Ectodermal cell (in vitro differentiated cells): ENCODE measurements at regions not wholly inside any gene's neighbourhood (a gene's known extent, or its start where the extent isn't known, plus 50 kb on each side); places are given as distances from the start of the nearest gene placed in this dataset.

Experiments used
- H3K27ac ChIP-seq: 2 replicates; pipeline ENCODE4 v1.7.0; 2013; ENCODE audit warnings: mild to moderate bottlenecking, low read depth, low read length; ENCODE audit not compliant: insufficient read depth, poor library complexity, severe bottlenecking
- H3K27me3 ChIP-seq: 2 replicates; pipeline ENCODE4 v1.7.0; 2013; ENCODE audit warnings: mild to moderate bottlenecking, low read length; ENCODE audit not compliant: insufficient read depth, control insufficient read depth, poor library complexity, severe bottlenecking
- H3K36me3 ChIP-seq: one replicate; pipeline ENCODE4 v1.7.0; 2013; ENCODE audit warnings: low read length; ENCODE audit not compliant: control insufficient read depth, insufficient read depth
- H3K4me1 ChIP-seq: one replicate; pipeline ENCODE4 v1.7.0; 2013; ENCODE audit warnings: low read length; ENCODE audit not compliant: control insufficient read depth, insufficient read depth
- H3K4me3 ChIP-seq: 2 replicates; pipeline ENCODE4 v1.7.0; 2013; ENCODE audit warnings: low read depth, low read length, control low read depth; ENCODE audit not compliant: insufficient read depth
- H3K9me3 ChIP-seq: 2 replicates; pipeline ENCODE4 v1.7.0; 2013; ENCODE audit warnings: mild to moderate bottlenecking, low read length, moderate library complexity; ENCODE audit not compliant: control insufficient read depth
- WGBS, 2 experiments: methylation state at CpG; one replicate each; pipeline ENCODE4 v1.1.7; 2013; ENCODE audit warnings: missing lambda C conversion rate in 2 of 2; 5-methylcytosine and 5-hydroxymethylcytosine counted together

DNA sequence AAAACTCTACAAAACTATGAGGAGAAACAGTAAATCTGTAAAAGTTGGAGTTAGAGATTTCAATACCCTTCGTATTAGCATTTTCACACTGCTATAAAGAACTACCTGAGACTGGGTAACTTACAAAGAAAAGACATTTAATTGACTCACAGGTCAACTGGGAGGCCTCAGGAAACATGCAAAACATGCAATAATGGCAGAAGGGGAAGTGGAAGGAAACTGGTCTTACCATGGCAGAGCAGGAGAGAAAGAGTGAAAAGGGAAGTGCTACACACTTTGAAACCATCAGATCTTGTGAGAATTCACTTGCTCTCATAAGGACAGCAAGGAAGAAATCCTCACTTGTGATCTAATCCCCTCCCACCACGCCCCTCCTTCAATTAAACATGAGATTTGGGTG is 949.9 kb downstream of the TECRL start:
- WGBS, 2 experiments: 88 to 100% methylated on average over 1 to 2 of the region's 2 CpGs
- Histone ChIP-seq H3K27ac (no peak overlapping the region), H3K36me3 (no peaks in the 10 kb centered on the region), H3K4me3 (no peak overlapping the region), H3K27me3 (no peaks in the 10 kb centered on the region), H3K9me3 (no peaks in the 10 kb centered on the region), H3K4me1 (no peaks in the 10 kb centered on the region)

DNA sequence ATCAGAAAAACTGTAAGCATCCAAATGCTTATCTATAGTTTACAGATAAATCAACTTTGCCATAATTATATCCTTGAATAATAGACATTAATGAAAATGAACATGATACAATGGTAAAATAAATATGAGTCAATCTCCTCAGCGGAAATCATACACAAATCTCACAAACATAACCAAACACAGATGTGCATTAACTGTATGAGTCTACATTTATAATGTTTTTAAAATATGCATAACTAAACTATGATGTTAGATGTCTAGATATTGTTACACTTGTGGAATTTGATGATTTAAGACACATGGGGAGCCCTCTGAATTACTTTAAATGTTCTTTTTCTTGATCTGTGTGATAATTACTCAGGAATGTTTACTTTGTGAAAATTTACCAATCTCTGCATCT is 951.2 kb downstream of the TECRL start:
- H3K27ac ChIP-seq: no peak overlapping the region
- H3K36me3 ChIP-seq: no peaks in the 10 kb centered on the region
- no peak overlapping the region for H3K4me3 ChIP-seq
- WGBS, 2 experiments: no CpG with 5 or more reads among the region's 1 CpG
- no peaks in the 10 kb centered on the region for H3K9me3 ChIP-seq
- H3K4me1 ChIP-seq: no peaks in the 10 kb centered on the region
- H3K27me3 ChIP-seq: no peaks in the 10 kb centered on the region

- Histone ChIP-seq H3K4me3 (no peak overlapping the region), H3K4me1 (no peaks in the 10 kb centered on the region), H3K9me3 (no peaks in the 10 kb centered on the region), H3K27me3 (no peaks in the 10 kb centered on the region), H3K36me3 (no peaks in the 10 kb centered on the region), H3K27ac (no peak overlapping the region)
These were observed 969.0 kb downstream of the TECRL start for GRCh38 chr4:63440236-63440635.

GRCh38 chr4:63430105-63430504 is 979.1 kb downstream of the TECRL start:
- H3K27ac ChIP-seq: no peak overlapping the region
- no peaks in the 10 kb centered on the region for H3K36me3 ChIP-seq
- H3K9me3 ChIP-seq: no peaks in the 10 kb centered on the region
- no peaks in the 10 kb centered on the region for H3K4me1 ChIP-seq
- no peaks in the 10 kb centered on the region for H3K27me3 ChIP-seq
- H3K4me3 ChIP-seq: no peak overlapping the region
- WGBS, 2 experiments: 80% methylated on average over 1 of the region's 1 CpG; no CpG with 5 or more reads in 1 of the 2 experiments

- Histone ChIP-seq H3K4me3 (no peak overlapping the region), H3K27ac (no peak overlapping the region), H3K27me3 (no peaks in the 10 kb centered on the region), H3K9me3 (no peaks in the 10 kb centered on the region), H3K4me1 (no peaks in the 10 kb centered on the region), H3K36me3 (no peaks in the 10 kb centered on the region)
- 91 to 96% methylated on average over 3 to 4 of the region's 4 CpGs for WGBS, 2 experiments
These were observed 1013.0 kb downstream of the TECRL start for GRCh38 chr4:63396269-63396668.

DNA sequence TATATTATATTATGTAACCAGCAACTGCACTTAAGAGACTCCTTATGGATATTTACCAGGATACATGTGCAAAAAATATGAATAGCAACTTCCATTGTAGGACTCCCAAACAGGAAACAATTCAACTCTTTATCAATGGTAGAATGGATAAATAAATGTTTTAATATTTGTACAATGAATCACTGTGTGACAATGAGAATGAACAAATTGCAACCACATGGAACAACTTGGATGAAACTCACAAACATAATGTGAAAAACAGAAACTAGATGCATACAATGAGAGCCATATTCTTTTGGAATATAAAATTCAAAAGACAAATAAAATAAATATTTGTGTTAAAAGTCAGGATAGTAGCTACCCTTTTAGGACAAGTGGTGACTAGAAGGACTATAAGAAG is 1015.7 kb downstream of the TECRL start:
- H3K36me3 ChIP-seq: no peaks in the 10 kb centered on the region
- no peak overlapping the region for H3K4me3 ChIP-seq
- no peaks in the 10 kb centered on the region for H3K4me1 ChIP-seq

GRCh38 chr4:63379750-63380522 is 1029.3 kb downstream of the TECRL start:
- H3K27me3 ChIP-seq: no peaks in the 10 kb centered on the region
- no peaks in the 10 kb centered on the region for H3K4me1 ChIP-seq
- H3K36me3 ChIP-seq: no peaks in the 10 kb centered on the region
- no peaks in the 10 kb centered on the region for H3K9me3 ChIP-seq
- WGBS, 2 experiments: 91 to 93% methylated on average over 7 of the region's 8 CpGs
- no peak overlapping the region for H3K4me3 ChIP-seq
- no peak overlapping the region for H3K27ac ChIP-seq

More for the DNA sequence above, 1015.7 kb downstream of the TECRL start:
- Histone ChIP-seq H3K9me3 (no peaks in the 10 kb centered on the region), H3K27ac (no peak overlapping the region), H3K27me3 (no peaks in the 10 kb centered on the region)

GRCh38 chr4:63371001-63371400 is 1038.2 kb downstream of the TECRL start:
- Histone ChIP-seq H3K27ac (no peak overlapping the region), H3K27me3 (no peaks in the 10 kb centered on the region), H3K9me3 (no peaks in the 10 kb centered on the region), H3K4me1 (no peaks in the 10 kb centered on the region), H3K4me3 (no peak overlapping the region), H3K36me3 (no peaks in the 10 kb centered on the region)

- Histone ChIP-seq H3K27ac (no peak overlapping the region), H3K27me3 (no peaks in the 10 kb centered on the region), H3K4me1 (no peaks in the 10 kb centered on the region), H3K36me3 (no peaks in the 10 kb centered on the region), H3K4me3 (no peak overlapping the region), H3K9me3 (no peaks in the 10 kb centered on the region)
- WGBS, 2 experiments: 95 to 98% methylated on average over 2 of the region's 2 CpGs
These were observed 1047.6 kb downstream of the TECRL start for GRCh38 chr4:63361628-63362027.

GRCh38 chr4:63361066-63361465 is 1048.2 kb downstream of the TECRL start:
- WGBS, 2 experiments: 92 to 96% methylated on average over 2 to 3 of the region's 3 CpGs
- Histone ChIP-seq H3K36me3 (no peaks in the 10 kb centered on the region), H3K4me3 (no peak overlapping the region), H3K27ac (no peak overlapping the region), H3K9me3 (no peaks in the 10 kb centered on the region), H3K27me3 (no peaks in the 10 kb centered on the region), H3K4me1 (no peaks in the 10 kb centered on the region)

DNA sequence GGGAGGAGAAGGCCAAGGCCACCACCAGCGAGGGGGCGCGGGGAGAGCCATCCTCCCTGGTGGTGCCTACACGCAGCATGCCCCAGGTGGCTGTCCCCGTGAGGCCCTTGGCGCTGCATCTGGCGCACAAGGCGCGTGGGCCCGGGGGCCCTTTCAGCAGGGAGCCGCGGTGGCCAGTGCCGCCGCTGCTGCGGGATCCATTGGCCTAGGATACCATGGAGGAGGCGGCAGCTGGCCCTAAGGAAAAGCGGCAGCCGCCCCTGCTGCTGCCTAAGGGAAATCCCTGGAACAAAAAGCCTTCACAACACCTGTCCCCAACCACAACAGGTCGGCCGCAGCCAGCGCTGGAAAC is 1059.6 kb downstream of the TECRL start:
- no peaks in the 10 kb centered on the region for H3K4me1 ChIP-seq
- H3K27ac ChIP-seq: no peak overlapping the region
- no peak overlapping the region for H3K4me3 ChIP-seq
- WGBS, 2 experiments: 91 to 92% methylated on average over 21 of the region's 21 CpGs
- H3K27me3 ChIP-seq: no peaks in the 10 kb centered on the region
- no peaks in the 10 kb centered on the region for H3K9me3 ChIP-seq
- H3K36me3 ChIP-seq: no peaks in the 10 kb centered on the region
